ENCODE measurements at regions not wholly inside any gene's neighbourhood (a gene's known extent, or its start where the extent isn't known, plus 50 kb on each side); places are given as distances from the start of the nearest gene placed in this dataset.
"Not testable (repeated sequence)": the region's sequence is repeated elsewhere in the genome, so short reads cannot be mapped to it uniquely, and the experiment has no call there.

- no peak for DNase-seq
Measured at GRCh38 chr16:86718118-86718517, 139.8 kb downstream of the FOXL1 start.

DNA sequence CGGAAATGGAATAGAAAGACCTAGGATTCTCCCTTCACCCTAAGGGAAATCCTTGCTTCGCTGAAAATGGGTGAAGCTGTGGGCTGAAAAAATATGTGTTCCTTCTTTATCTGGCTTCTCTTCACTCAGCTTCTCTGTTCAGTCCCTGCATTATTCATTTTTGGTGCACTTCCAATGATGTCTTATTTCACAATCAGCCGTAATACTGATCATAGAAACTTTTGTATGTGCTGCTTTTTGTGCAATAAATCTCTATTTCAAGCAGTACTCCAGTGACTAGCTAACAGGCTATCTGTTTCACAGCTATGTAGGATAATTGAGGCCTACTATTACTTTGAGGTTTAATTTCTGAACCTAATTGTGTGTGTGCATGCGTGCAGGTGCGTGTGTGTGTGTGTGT lies 144.6 kb downstream of the FOXL1 start:
- no peak for DNase-seq

GRCh38 chr16:86723689-86724088 lies 145.3 kb downstream of the FOXL1 start:
- no peak for DNase-seq

DNA sequence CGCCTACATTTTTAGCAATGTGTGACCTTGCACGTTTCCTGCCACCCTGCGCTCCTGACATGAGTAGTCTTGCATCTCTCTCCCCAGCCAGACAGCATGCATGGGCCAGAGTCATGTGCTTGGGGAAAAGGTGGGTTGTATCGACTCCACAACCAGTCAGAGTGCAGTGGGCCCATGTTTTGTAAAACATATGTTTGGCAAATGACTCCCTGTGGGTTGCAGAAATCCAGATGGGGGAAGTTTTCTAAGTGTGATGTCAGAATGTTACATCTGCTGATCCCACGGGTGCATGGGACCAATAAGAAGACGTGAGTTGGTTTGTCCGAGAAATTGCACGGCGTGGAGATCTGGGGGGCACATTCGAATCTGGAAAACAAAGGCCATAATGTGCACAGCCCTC lies 147.1 kb downstream of the FOXL1 start:
- no peak for DNase-seq

DNA sequence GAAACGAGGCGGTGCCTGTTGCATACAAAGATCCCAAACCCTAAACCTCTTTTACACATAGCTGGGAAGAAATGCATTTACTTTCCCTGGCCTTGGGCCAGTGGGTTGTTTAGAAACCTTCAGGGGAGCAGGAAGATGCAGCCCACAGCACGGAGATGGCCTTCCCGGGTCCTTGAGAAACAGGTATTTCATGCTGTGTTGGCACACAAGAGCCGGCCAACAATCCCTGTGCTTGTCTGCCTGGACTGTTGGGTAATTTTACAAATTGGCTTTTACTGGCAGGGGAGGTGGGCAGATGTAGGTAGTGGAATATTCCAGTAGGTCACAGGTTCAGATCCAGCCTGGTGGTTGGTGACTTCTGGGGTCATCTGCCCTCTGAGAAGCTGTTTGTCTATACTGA lies 148.0 kb downstream of the FOXL1 start:
- DNase-seq = no peak

DNA sequence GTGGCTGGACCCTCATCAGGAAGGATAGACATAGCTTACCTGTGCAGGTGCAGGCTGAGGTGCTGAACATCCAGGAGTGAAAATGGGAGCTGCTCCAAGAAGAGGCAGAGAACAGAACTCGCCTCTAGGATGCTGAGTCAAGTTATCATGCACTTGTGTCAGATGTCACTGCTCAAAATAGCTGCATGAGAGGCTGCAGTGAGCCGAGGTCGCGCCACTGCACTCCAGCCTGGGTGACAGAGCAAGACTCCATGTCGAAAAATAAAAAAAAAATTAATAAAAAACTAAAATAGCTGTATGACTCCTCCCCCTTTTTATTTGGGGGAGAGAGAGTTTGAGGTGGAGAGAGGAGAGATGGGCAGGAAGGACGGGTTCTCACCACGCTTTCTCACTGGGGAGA lies 148.8 kb downstream of the FOXL1 start:
- no peak for DNase-seq

DNA sequence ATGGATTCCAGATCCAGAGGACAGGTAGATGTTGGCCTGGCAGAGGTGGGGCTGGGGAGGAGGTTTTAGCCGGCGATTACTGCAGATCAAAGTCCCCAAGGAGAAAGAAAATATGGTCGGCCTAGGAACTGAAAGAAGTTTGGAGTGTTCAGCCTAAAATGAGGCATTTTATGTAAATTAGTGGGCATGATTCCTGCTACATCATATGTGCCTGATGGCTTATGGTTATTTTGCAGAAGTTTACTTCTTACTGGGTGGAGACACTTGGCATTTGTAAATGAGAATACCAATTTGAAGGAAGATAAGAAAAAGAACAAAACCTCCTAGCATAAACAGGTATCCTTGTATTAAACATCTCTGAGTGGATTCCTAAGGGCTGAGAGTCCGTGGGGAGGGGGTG lies 149.3 kb downstream of the FOXL1 start:
- DNase-seq = no peak

DNA sequence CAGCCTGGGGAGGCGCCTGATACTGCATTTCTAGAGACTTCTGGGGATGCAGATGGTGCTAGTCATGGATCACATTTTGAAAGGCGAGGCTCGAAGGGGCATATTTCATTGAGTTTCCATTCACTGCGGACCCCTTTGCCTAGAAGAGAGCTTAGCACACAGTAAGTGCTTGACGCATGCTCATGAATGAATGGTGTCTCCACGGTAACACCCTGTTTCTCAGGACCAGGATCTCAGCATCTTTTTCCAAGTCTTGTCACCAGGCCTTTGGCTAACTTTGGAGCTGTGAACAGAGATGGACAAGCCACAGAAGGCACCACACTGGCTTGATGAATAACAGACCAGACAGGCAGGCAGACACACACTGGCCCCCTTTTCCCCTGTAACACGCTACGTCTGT lies 151.3 kb downstream of the FOXL1 start:
- DNase-seq = no peak

DNA sequence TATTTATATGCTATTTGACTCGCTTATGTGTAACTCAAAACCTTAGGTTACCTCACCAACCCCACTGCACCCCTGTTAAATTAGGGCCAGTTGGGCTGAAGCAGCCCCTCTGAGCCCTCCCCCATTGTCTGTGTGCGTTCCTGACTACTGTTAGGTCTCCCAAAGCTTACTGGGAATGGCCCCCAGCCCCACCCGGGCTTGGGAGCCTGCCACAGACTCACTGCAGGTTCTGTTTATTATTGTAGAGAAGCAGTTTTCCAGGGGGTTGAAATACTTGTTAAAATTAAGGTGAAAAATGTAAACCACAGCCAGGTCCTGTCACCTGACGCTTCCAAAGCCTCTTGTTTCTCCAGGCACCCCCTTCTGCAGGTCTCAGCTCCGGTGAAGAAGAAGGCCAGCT lies 151.7 kb downstream of the FOXL1 start:
- DNase-seq = no peak

- DNase-seq = no peak
Measured at GRCh38 chr16:86730597-86730996, 152.2 kb downstream of the FOXL1 start.

GRCh38 chr16:86732621-86733295 lies 154.4 kb downstream of the FOXL1 start:
- DNase-seq = no peak

- DNase-seq = no peak
Measured at GRCh38 chr16:86733546-86734254, 155.4 kb downstream of the FOXL1 start.

DNA sequence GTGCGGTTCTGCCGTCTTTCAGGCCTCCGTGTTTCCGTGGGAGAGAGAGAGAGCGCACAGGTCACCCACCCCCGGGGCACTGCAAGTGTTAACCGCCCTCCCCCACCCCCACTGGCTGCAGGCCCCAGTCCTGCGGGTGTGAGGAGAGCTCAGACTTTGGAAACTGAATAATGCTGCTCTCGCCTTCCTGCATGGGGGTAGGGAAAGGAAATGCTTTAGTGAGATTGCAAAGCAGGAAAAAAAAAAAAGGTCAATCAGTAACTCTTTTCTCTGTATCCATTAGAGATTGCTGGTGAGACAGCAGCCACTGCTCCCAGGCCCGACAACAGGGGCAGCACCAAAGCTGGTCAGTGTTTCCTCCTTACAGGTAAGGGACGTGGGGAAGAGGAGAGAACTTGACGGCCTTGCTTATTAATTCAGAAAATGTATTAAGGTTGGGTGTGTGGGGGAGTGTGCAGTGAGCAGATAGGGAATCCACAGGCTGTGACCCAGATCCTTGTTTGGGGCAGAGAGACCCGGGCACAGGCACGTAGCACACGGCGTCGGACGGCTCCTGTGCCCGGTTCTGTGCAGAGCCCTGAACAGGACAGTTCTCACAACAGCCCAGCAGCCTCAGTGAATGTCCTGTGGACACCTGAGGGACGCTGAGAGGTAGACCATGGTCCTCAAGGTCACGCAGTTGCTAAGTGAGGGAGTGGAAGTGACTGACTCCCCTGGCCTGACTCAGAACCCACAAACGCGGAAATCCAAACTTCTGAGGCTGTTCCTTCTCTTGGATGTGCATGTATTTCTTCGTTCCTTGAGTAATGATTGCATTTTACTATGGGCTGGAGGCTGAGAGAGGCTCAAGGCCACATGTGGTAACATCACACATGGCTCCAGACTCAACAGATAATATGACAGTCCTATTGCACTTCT lies 156.5 kb downstream of the FOXL1 start:
- DNase-seq = no peak

GRCh38 chr16:86735727-86736126 lies 157.4 kb downstream of the FOXL1 start:
- no peak for DNase-seq

DNA sequence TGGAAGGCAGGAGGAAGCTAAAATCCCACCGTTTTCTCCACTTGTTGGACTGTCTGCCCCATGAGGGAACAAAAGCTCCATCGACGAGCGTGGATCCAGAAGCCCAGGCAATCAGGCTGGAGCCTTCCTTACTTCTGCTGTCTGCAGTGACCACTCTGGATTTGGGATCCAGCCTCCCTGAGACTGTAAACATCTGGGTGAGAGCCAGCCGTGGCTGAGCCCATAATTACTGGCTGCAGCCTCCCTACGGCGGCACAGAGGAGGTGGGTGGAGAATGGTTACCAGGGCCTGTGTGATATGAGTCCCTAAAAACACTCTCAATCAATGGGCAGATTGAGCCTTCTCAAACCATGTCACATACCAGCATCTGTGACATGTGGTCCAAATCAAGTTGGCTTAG lies 158.2 kb downstream of the FOXL1 start:
- no peak for DNase-seq

GRCh38 chr16:86737083-86737482 lies 158.7 kb downstream of the FOXL1 start:
- DNase-seq = no peak

GRCh38 chr16:86738322-86738721 lies 160.0 kb downstream of the FOXL1 start:
- DNase-seq = not testable (repeated sequence)

DNA sequence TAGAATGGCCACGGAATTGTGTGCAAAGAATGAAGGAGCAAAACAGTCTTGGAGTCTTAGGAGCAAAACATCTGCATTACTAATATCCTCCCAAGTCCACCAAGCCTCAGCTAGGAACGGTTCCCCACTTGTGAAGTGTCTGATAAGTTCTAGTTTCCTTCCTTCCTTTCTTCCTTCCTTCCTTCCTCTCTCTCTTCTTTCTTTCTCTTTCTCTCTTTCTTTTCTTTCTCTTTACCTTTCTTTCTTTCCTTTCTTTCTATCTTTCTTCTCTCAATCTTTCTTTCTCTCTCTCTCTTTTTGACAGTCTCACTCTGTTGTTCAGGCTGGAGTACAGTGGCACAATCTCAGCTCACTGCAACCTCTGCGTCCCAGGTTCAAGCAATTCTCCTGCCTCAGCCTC lies 160.8 kb downstream of the FOXL1 start:
- no peak for DNase-seq

- DNase-seq = no peak
Measured at GRCh38 chr16:86739808-86740207, 161.5 kb downstream of the FOXL1 start.

- DNase-seq = no peak
Measured at GRCh38 chr16:86740298-86740697, 161.9 kb downstream of the FOXL1 start.

DNA sequence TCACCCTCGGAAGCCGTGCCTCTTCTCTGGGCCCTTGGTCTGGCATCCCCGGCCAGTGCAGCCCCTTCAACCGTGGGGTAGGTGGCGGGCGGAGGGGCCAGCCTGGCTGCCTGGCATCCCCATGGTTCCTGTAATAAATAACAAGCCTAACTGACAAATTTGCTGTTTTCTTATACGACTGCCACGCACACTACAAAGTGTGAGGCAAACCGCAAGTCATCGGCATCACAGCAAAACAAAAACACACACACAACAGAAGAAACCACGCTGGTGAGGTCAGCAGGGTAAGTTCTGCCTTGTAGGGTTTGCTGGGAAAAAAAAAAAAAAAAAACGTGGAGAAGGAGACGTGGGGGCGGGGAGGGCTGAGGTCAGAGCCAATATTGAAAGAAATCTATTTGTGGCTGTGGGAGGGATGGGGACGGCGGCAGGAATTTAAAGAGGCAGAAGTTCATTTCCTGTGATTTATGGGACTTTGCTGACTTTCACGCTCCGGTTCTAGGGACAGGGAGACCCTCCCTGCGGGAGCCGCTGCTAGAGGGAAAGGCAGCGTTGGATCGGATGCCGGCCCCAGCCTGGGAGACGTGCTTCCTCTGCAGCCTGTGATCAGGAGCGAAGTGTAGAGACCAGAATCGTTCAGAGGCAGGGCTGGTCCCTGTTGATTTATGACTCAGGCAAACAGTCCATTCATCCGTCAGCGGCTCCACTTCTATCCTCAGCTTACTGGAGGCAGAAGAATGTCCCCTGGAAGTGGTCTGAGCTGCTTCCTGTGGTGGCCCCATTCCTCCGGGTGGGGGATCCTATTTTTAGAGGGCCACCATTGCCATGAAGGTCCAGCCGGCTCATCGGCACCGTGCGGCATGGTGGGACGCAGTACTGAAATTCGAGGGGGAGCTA lies 162.8 kb downstream of the FOXL1 start:
- no peak for DNase-seq

DNA sequence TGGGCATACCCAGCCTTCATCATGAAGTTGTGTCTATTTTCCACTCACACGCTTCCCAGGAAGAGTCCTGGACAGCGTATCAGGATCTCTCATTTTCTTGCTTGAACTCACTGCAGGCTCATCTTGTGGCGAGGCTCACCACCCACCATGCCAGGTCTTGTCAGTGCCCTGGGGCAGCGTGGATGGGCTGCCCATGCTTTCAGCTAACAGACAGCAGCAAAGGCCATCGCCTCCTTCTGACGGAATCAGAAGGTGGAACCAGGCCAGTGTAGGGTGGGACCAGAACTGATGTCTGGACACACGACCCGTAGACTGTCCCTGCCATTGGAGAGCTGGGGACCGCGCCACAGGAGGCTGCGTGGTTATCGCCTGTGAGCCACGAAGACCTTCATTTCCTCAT lies 169.4 kb downstream of the FOXL1 start:
- DNase-seq = no peak

- DNase-seq = no peak
Measured at GRCh38 chr16:86748652-86749051, 170.3 kb downstream of the FOXL1 start.

Data from T-helper 1 cell (primary cell).